ENCODE measurements at regions not wholly inside any gene's neighbourhood (a gene's known extent, or its start where the extent isn't known, plus 50 kb on each side); places are given as distances from the start of the nearest gene placed in this dataset.

DNA sequence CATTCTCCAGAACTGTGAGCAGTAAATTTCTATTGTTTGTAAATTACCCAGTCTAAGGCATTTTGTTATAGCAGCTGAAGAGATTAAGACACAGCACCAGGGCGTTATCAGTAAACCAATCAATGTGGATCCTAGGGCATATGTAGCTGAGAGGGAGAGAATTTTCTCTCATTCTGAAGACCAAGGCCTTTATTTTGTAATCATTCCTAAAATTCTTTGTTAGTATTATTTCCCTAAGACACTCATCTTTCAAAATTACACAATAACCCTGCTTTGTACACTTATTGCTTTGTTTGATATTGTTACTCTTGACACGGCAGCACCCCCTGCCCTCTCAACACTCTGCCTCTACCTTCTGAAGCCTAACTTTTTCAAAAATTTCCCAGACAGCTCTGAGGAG lies 419.1 kb downstream of the SLC4A3 start:
- Mint-ChIP-seq H3K27me3 (no peaks in the 10 kb centered on the region), H3K36me3 (ENCODE audit: insufficient read depth) (no peaks in the 10 kb centered on the region), H3K4me1 (ENCODE audit: low read depth) (peaks cover 9% of the 10 kb centered on the region), H3K9me3 (ENCODE audit: low read depth) (no peaks in the 10 kb centered on the region), H3K4me3 (ENCODE audit: low read depth) (no peak overlapping the region), H3K27ac (no peak overlapping the region)
- no peak for DNase-seq (ENCODE audit: low spot score, unreplicated experiment)
- TF ChIP-seq, protein P1, sequence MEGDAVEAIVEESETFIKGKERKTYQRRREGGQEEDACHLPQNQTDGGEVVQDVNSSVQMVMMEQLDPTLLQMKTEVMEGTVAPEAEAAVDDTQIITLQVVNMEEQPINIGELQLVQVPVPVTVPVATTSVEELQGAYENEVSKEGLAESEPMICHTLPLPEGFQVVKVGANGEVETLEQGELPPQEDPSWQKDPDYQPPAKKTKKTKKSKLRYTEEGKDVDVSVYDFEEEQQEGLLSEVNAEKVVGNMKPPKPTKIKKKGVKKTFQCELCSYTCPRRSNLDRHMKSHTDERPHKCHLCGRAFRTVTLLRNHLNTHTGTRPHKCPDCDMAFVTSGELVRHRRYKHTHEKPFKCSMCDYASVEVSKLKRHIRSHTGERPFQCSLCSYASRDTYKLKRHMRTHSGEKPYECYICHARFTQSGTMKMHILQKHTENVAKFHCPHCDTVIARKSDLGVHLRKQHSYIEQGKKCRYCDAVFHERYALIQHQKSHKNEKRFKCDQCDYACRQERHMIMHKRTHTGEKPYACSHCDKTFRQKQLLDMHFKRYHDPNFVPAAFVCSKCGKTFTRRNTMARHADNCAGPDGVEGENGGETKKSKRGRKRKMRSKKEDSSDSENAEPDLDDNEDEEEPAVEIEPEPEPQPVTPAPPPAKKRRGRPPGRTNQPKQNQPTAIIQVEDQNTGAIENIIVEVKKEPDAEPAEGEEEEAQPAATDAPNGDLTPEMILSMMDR (IDR thresholded peaks at IDR 0.05; ENCODE audit: unreplicated experiment): no peak

DNA sequence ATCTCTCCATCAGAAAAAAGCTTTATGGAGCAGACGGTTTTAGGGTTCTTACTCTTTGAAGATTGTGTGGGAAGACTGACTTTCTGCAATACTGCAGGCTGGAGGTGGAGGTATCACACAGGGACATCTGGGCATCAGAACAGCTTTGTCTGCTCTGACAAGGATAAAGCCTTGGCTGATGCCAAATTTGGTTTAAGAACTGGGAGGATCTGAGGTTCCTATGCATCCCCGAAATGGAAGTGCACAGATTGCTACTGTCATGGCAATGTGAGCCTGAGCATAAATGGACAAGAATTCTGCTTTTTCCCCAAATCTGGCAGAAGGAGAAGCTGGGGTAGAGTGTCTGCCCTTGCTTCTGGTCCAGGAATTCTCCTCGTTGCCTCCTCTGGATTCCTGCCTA lies 424.3 kb downstream of the SLC4A3 start:
- Mint-ChIP-seq H3K36me3 (ENCODE audit: insufficient read depth) (no peaks in the 10 kb centered on the region), H3K27me3 (no peaks in the 10 kb centered on the region), H3K27ac (no peak overlapping the region), H3K4me3 (ENCODE audit: low read depth) (no peak overlapping the region), H3K4me1 (ENCODE audit: low read depth) (no peaks in the 10 kb centered on the region), H3K9me3 (ENCODE audit: low read depth) (peaks cover 4% of the 10 kb centered on the region)
- TF ChIP-seq, protein P1 (IDR thresholded peaks at IDR 0.05; ENCODE audit: unreplicated experiment): no peak
- no peak for DNase-seq (ENCODE audit: low spot score, unreplicated experiment)

DNA sequence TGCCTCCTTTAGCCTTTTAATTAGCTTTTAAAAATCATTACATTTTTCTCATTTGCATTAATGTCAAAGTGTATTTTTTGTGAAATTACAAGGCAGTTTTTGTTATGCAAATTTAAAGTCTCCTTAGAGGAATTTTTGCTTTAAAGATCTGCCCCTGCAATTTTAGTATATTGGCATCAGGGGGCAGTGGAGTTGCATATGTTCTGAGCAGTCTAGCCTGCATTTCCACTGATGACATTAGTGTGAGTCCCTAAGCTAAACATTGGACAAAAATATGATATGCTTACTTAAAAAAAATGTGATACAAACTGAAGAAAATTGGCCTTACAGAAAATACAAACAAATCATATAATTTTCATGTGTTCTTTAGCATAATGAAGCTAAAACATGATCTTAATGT lies 426.5 kb downstream of the SLC4A3 start:
- H3K36me3 Mint-ChIP-seq (ENCODE audit: insufficient read depth): no peaks in the 10 kb centered on the region
- H3K27me3 Mint-ChIP-seq: no peaks in the 10 kb centered on the region
- H3K27ac Mint-ChIP-seq: no peak overlapping the region
- TF ChIP-seq, protein P1 (IDR thresholded peaks at IDR 0.05; ENCODE audit: unreplicated experiment): peak; percentile 37
- peaks cover 4% of the 10 kb centered on the region for H3K9me3 Mint-ChIP-seq (ENCODE audit: low read depth)
- peaks cover 3% of the 10 kb centered on the region for H3K4me1 Mint-ChIP-seq (ENCODE audit: low read depth)
- DNase-seq (ENCODE audit: low spot score, unreplicated experiment): no peak
- H3K4me3 Mint-ChIP-seq (ENCODE audit: low read depth): no peak overlapping the region

DNA sequence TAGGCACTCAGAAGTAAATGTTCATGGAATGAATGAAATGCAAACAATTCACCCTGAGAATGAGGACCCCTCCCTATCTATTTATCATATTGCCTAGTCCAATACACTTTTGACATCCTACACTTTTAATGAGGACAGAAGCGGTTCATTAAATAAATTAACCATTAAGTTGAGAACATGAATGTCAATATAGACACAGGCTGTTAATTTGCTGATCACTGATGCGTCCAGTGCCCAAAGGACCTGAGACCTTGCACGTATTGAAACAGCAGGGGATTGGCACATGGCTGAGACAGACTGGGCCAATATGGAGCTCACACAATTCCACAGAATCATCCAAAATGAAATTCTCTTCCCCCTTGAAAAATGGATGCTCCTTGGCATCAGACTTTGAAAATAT lies 430.0 kb downstream of the SLC4A3 start:
- no peaks in the 10 kb centered on the region for H3K36me3 Mint-ChIP-seq (ENCODE audit: insufficient read depth)

DNA sequence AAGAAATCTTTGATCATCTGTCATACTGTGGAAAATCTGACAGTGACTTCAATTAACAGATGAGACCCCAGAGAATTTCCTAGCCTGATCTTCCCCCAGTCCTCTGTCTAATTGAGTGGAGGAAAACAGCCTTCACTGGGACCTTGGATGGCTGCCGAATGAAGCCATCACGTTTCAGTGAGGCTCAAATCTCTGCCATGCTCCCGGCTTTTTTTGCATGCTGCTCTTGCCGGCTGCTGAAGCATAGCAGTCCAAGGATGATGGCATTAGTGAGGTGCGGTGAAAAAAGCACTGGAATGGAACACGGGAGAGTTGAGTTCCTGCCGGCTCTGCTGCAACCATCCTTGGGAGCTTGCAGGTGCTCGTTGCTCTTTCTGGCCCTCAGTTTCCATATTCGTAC lies 430.5 kb downstream of the SLC4A3 start:
- Mint-ChIP-seq H3K4me3 (ENCODE audit: low read depth) (no peak overlapping the region), H3K27me3 (no peaks in the 10 kb centered on the region)

More for the DNA sequence above, 430.0 kb downstream of the SLC4A3 start:
- Mint-ChIP-seq H3K4me3 (ENCODE audit: low read depth) (no peak overlapping the region), H3K27ac (no peak overlapping the region), H3K27me3 (no peaks in the 10 kb centered on the region), H3K4me1 (ENCODE audit: low read depth) (peaks cover 3% of the 10 kb centered on the region), H3K9me3 (ENCODE audit: low read depth) (peaks cover 4% of the 10 kb centered on the region)
- TF ChIP-seq, protein P1 (IDR thresholded peaks at IDR 0.05; ENCODE audit: unreplicated experiment): no peak
- no peak for DNase-seq (ENCODE audit: low spot score, unreplicated experiment)

More for the DNA sequence above, 430.5 kb downstream of the SLC4A3 start:
- DNase-seq (ENCODE audit: low spot score, unreplicated experiment): no peak
- H3K9me3 Mint-ChIP-seq (ENCODE audit: low read depth): peaks cover 4% of the 10 kb centered on the region
- TF ChIP-seq, protein P1 (IDR thresholded peaks at IDR 0.05; ENCODE audit: unreplicated experiment): no peak
- peaks cover 3% of the 10 kb centered on the region for H3K4me1 Mint-ChIP-seq (ENCODE audit: low read depth)
- no peak overlapping the region for H3K27ac Mint-ChIP-seq
- H3K36me3 Mint-ChIP-seq (ENCODE audit: insufficient read depth): no peaks in the 10 kb centered on the region
